ENCODE measurements at regions not wholly inside any gene's neighbourhood (a gene's known extent, or its start where the extent isn't known, plus 50 kb on each side); places are given as distances from the start of the nearest gene placed in this dataset.

GRCh38 chr1:219415915-219416314, 197.0 kb downstream of the ZC3H11B start:
- Histone ChIP-seq H3K4me3 (ENCODE audit: low read depth, low read length) (no peak overlapping the region), H3K36me3 (ENCODE audit: control insufficient read depth in 2 of 2, insufficient read depth in 1 of 2, low read length in 2 of 2) (no peaks in the 10 kb centered on the region), H3K9me3 (ENCODE audit: control insufficient read depth, insufficient read depth, low read depth, low read length) (no peaks in the 10 kb centered on the region), H3K27ac (ENCODE audit: extremely low read depth, low read depth, low read length) (no peak overlapping the region), H3K4me1 (ENCODE audit: control insufficient read depth, insufficient read depth, low read length) (no peaks in the 10 kb centered on the region)
- TF ChIP-seq BCL6B (tag by site-specific recombination; IDR thresholded peaks at IDR 0.05) = no peak
- no peak for TF ChIP-seq ZNF274 (IDR thresholded peaks at IDR 0.05; ENCODE audit: low read length)
- TF ChIP-seq ZNF274 (tag by site-specific recombination; IDR thresholded peaks at IDR 0.05; ENCODE audit: borderline replicate concordance) = no peak
- no peak for TF ChIP-seq ZFP37 (tag by site-specific recombination; IDR thresholded peaks at IDR 0.05)
- no peak for TF ChIP-seq ZNF391 (tag by site-specific recombination; IDR thresholded peaks at IDR 0.05; ENCODE audit: borderline replicate concordance, low read depth)
- ChIA-PET POLR2A (no interaction called here), CTCF (interaction anchor here (0.6 to 3.1 kb wide), 2 partner anchors 13 to 1278 kb away, joined by 3 to 24 read pairs; no protein-coding TSS in a partner anchor)

DNA sequence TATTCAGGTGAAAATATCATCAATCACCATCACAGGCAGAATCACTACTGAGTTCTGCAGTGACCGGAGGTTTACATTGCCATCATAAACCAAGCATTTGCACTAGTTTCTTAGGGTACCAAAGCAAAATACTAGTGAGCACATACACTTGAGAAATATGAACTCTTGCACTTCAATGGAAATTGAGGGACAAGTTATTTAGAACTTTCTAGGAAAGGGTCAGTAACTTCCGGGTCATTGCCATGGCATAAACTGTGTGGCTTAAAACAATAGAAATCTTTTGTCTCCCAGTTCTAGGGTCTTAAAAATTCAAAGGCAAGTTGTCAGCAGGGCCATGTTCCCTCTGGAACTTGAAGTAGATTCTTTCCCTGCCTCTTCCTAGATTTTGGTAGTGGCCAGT, 197.5 kb downstream of the ZC3H11B start:
- H3K27ac ChIP-seq (ENCODE audit: extremely low read depth, low read depth, low read length) = no peak overlapping the region
- no peak for TF ChIP-seq ZNF473 (tag by site-specific recombination; IDR thresholded peaks at IDR 0.05)
- no peak for TF ChIP-seq ZNF777 (tag by site-specific recombination; IDR thresholded peaks at IDR 0.05; ENCODE audit: borderline replicate concordance)
- no peak for TF ChIP-seq GLIS2 (tag by site-specific recombination; IDR thresholded peaks at IDR 0.05)
- TF ChIP-seq ZNF692 (tag by site-specific recombination; IDR thresholded peaks at IDR 0.05) = no peak
- TF ChIP-seq ZSCAN30 (tag by site-specific recombination; IDR thresholded peaks at IDR 0.05) = no peak
- TF ChIP-seq ZNF324 (tag by site-specific recombination; IDR thresholded peaks at IDR 0.05) = no peak
- TF ChIP-seq, protein P1, sequence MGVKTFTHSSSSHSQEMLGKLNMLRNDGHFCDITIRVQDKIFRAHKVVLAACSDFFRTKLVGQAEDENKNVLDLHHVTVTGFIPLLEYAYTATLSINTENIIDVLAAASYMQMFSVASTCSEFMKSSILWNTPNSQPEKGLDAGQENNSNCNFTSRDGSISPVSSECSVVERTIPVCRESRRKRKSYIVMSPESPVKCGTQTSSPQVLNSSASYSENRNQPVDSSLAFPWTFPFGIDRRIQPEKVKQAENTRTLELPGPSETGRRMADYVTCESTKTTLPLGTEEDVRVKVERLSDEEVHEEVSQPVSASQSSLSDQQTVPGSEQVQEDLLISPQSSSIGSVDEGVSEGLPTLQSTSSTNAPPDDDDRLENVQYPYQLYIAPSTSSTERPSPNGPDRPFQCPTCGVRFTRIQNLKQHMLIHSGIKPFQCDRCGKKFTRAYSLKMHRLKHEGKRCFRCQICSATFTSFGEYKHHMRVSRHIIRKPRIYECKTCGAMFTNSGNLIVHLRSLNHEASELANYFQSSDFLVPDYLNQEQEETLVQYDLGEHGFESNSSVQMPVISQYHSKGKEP (tag by site-specific recombination; IDR thresholded peaks at IDR 0.05) = no peak
- TF ChIP-seq SETDB1 (IDR thresholded peaks at IDR 0.05; ENCODE audit: insufficient read length, low read length) = no peak
- TF ChIP-seq KLF17 (tag by site-specific recombination; IDR thresholded peaks at IDR 0.05) = no peak
- TF ChIP-seq KLF10 (tag by site-specific recombination; IDR thresholded peaks at IDR 0.05) = no peak
- TF ChIP-seq ZNF292 (tag by site-specific recombination; IDR thresholded peaks at IDR 0.05; ENCODE audit: borderline replicate concordance, low read depth) = no peak
- TF ChIP-seq ZNF423 (tag by site-specific recombination; IDR thresholded peaks at IDR 0.05) = no peak
- TF ChIP-seq GLIS1 (tag by site-specific recombination; IDR thresholded peaks at IDR 0.05) = no peak
- TF ChIP-seq KLF1 (tag by site-specific recombination; IDR thresholded peaks at IDR 0.05) = no peak
- TF ChIP-seq ZNF626 (tag by site-specific recombination; IDR thresholded peaks at IDR 0.05) = no peak
- TF ChIP-seq GLI2 (tag by site-specific recombination; IDR thresholded peaks at IDR 0.05; ENCODE audit: borderline replicate concordance, low read depth) = no peak
- TF ChIP-seq ZNF112 (tag by site-specific recombination; IDR thresholded peaks at IDR 0.05) = no peak
- no peak for TF ChIP-seq ZNF23 (tag by site-specific recombination; IDR thresholded peaks at IDR 0.05; ENCODE audit: borderline replicate concordance)
- TF ChIP-seq KLF8 (tag by site-specific recombination; IDR thresholded peaks at IDR 0.05) = no peak
- no peak for TF ChIP-seq ZNF157 (tag by site-specific recombination; IDR thresholded peaks at IDR 0.05)
- no peak overlapping the region for H3K4me3 ChIP-seq (ENCODE audit: low read depth, low read length)
- H3K4me1 ChIP-seq (ENCODE audit: control insufficient read depth, insufficient read depth, low read length) = no peaks in the 10 kb centered on the region
- no peaks in the 10 kb centered on the region for H3K9me3 ChIP-seq (ENCODE audit: control insufficient read depth, insufficient read depth, low read depth, low read length)
- H3K36me3 ChIP-seq (ENCODE audit: control insufficient read depth in 2 of 2, insufficient read depth in 1 of 2, low read length in 2 of 2) = no peaks in the 10 kb centered on the region
- ChIA-PET CTCF (no interaction called here), POLR2A (no interaction called here)
